ENCODE measurements at regions not wholly inside any gene's neighbourhood (a gene's known extent, or its start where the extent isn't known, plus 50 kb on each side); places are given as distances from the start of the nearest gene placed in this dataset.

GRCh38 chr11:25755381-25755780, 576.5 kb upstream of the ANO3 start:
- Histone ChIP-seq H3K9me3 (replicated peaks in 1 of 3) (no peaks in the 10 kb centered on the region), H3K27me3 (no peaks in the 10 kb centered on the region), H3K4me1 (replicated peaks in 1 of 2) (no peaks in the 10 kb centered on the region), H3K4me3 (no peak overlapping the region), H3K36me3 (replicated peaks in 1 of 2) (no peaks in the 10 kb centered on the region), H3K27ac (no peak overlapping the region)
- WGBS, 4 donors = 17 to 48% (median 31%) methylated on average over 2 of the region's 2 CpGs
- intact Hi-C loops (cut with DNase I) = no loop called here
- DNase-seq = no peak
- TF ChIP-seq CTCF (IDR thresholded peaks at IDR 0.05) (no peak), POLR2A (IDR thresholded peaks at IDR 0.05) (no peak)

- Histone ChIP-seq H3K27me3 (no peaks in the 10 kb centered on the region), H3K4me3 (no peak overlapping the region), H3K27ac (no peak overlapping the region), H3K4me1 (replicated peaks in 1 of 2) (no peaks in the 10 kb centered on the region), H3K36me3 (replicated peaks in 1 of 2) (no peaks in the 10 kb centered on the region), H3K9me3 (replicated peaks in 1 of 3) (no peaks in the 10 kb centered on the region)
- TF ChIP-seq POLR2A (IDR thresholded peaks at IDR 0.05) = no peak
- TF ChIP-seq CTCF (IDR thresholded peaks at IDR 0.05) = no peak
- intact Hi-C loops (cut with DNase I) = no loop called here
- WGBS, 4 donors = 82 to 91% (median 86%) methylated on average over 3 to 23 of the region's 23 CpGs
- DNase-seq = no peak
Measured at GRCh38 chr11:25755918-25756584, 575.9 kb upstream of the ANO3 start.

GRCh38 chr11:25758145-25758661, 573.7 kb upstream of the ANO3 start:
- Histone ChIP-seq H3K27me3 (no peaks in the 10 kb centered on the region), H3K4me1 (replicated peaks in 1 of 2) (no peaks in the 10 kb centered on the region), H3K4me3 (no peak overlapping the region), H3K9me3 (replicated peaks in 1 of 3) (no peaks in the 10 kb centered on the region), H3K27ac (no peak overlapping the region), H3K36me3 (replicated peaks in 1 of 2) (no peaks in the 10 kb centered on the region)
- intact Hi-C loops (cut with DNase I) = no loop called here
- WGBS, 4 donors = 82 to 88% (median 88%) methylated on average over 6 of the region's 6 CpGs
- no peak for TF ChIP-seq CTCF (IDR thresholded peaks at IDR 0.05)
- TF ChIP-seq POLR2A (IDR thresholded peaks at IDR 0.05) = no peak
- DNase-seq = no peak

- Histone ChIP-seq H3K36me3 (replicated peaks in 1 of 2) (no peaks in the 10 kb centered on the region), H3K4me3 (no peak overlapping the region), H3K27ac (no peak overlapping the region), H3K27me3 (no peaks in the 10 kb centered on the region), H3K9me3 (replicated peaks in 1 of 3) (no peaks in the 10 kb centered on the region), H3K4me1 (replicated peaks in 1 of 2) (no peaks in the 10 kb centered on the region)
- no peak for TF ChIP-seq CTCF (IDR thresholded peaks at IDR 0.05)
- TF ChIP-seq POLR2A (IDR thresholded peaks at IDR 0.05) = no peak
- intact Hi-C loops (cut with DNase I) = no loop called here
- 61 to 73% (median 66%) methylated on average over 4 of the region's 4 CpGs for WGBS, 4 donors
- DNase-seq = no peak
Measured at GRCh38 chr11:25766332-25767015, 565.5 kb upstream of the ANO3 start.

Measured in adrenal gland (tissue), 9 donors.